ENCODE measurements at regions not wholly inside any gene's neighbourhood (a gene's known extent, or its start where the extent isn't known, plus 50 kb on each side); places are given as distances from the start of the nearest gene placed in this dataset.

GRCh38 chr5:56356121-56356835 is 123.1 kb upstream of the ANKRD55 start:
- H3K36me3 Mint-ChIP-seq = peaks cover 0 to 2% (median 0%) of the 10 kb centered on the region in 3 donors
- CTCF ChIA-PET = no interaction called here
- Histone ChIP-seq H3K9me3 (ENCODE audit: low read length) (no peaks in the 10 kb centered on the region), H3K27me3 (ENCODE audit: insufficient read depth, low read length, poor library complexity, severe bottlenecking) (no peaks in the 10 kb centered on the region), H3K4me3 (ENCODE audit: low read length) (no peak overlapping the region), H3K27ac (ENCODE audit: low read depth, low read length) (no peak overlapping the region), H3K36me3 (ENCODE audit: insufficient read depth, low read length) (no peaks in the 10 kb centered on the region), H3K4me1 (ENCODE audit: insufficient read depth, low read length) (no peaks in the 10 kb centered on the region)
- H3K4me3 Mint-ChIP-seq = no peak overlapping the region
- POLR2A ChIA-PET = no interaction called here
- DNase-seq = no peak
- H3K4me1 Mint-ChIP-seq = no peaks in the 10 kb centered on the region
- no peak overlapping the region for H3K27ac Mint-ChIP-seq
- peaks cover 1 to 6% of the 10 kb centered on the region in 2 donors for H3K27me3 Mint-ChIP-seq
- no peaks in the 10 kb centered on the region for H3K9me3 Mint-ChIP-seq

DNA sequence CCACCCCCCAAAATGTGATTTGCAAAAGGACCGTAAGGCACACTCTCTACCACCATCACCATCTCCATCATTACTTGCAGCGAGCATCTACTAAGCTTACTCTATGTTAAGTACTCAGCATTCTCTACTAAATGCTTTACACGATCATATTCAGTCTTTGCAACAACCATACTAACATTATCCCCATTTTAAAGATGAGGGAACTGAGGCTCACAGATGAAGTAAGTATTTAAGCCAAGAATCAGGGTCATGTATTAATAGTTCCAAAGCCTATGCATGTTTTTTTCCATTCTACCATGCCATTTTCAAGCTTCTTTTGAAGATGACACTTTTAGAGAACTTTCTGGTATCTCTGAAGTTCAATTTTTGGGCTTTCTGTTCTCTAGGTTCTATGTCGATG is 121.7 kb upstream of the ANKRD55 start:
- no peaks in the 10 kb centered on the region for H3K9me3 ChIP-seq (ENCODE audit: low read length)
- DNase-seq = no peak
- ChIA-PET POLR2A (no interaction called here), CTCF (no interaction called here)
- H3K4me1 Mint-ChIP-seq = no peaks in the 10 kb centered on the region
- peaks cover 0 to 2% (median 0%) of the 10 kb centered on the region in 3 donors for H3K36me3 Mint-ChIP-seq
- no peak overlapping the region for H3K27ac ChIP-seq (ENCODE audit: low read depth, low read length)
- no peaks in the 10 kb centered on the region for H3K27me3 ChIP-seq (ENCODE audit: insufficient read depth, low read length, poor library complexity, severe bottlenecking)
- H3K36me3 ChIP-seq (ENCODE audit: insufficient read depth, low read length) = no peaks in the 10 kb centered on the region
- peaks cover 4 to 10% of the 10 kb centered on the region in 2 donors for H3K27me3 Mint-ChIP-seq
- H3K4me3 ChIP-seq (ENCODE audit: low read length) = no peak overlapping the region
- no peaks in the 10 kb centered on the region for H3K9me3 Mint-ChIP-seq
- H3K4me1 ChIP-seq (ENCODE audit: insufficient read depth, low read length) = no peaks in the 10 kb centered on the region
- no peak overlapping the region for H3K4me3 Mint-ChIP-seq
- no peak overlapping the region for H3K27ac Mint-ChIP-seq

DNA sequence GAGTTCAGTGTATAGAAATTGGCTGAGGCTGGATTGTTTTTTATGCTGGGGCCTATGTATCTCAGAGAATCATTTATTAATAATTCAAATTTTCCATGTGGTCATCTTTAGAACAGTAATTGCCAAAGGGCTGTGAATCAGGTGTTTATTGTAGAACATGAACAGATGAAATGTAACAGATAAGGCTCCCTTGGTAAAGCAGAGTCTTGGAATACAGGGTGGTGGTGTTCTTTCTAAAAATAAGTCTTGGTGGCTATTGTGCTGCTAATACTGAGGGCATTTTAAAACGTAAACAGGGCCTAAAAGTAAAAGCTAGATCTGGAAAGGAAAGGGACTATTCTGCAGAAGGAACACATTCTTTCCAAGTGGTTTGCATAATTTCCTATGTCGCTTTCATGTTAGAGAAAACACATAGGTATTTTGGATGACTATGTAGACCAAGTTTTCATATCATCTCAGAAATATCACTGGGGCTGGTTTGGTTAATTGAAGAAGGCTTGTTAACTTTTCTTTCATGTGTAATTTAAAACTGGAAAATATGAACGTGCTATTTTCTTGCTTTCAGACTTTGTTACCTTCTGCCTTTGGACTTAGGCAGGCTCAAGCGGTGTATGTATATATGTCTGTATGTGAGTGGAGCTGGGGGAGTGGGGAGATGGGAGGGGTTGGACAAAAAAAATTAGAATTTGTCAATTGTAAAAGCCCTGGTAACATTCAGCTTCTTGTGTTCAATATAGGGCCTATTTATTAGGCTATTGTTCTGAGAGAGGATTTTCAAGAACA is 119.9 kb upstream of the ANKRD55 start:
- H3K4me1 Mint-ChIP-seq = no peaks in the 10 kb centered on the region

GRCh38 chr5:56350597-56351170 is 117.6 kb upstream of the ANKRD55 start:
- no peaks in the 10 kb centered on the region for H3K27me3 ChIP-seq (ENCODE audit: insufficient read depth, low read length, poor library complexity, severe bottlenecking)
- peaks cover 2 to 16% of the 10 kb centered on the region in 2 donors for H3K27me3 Mint-ChIP-seq
- no peaks in the 10 kb centered on the region for H3K9me3 ChIP-seq (ENCODE audit: low read length)
- no peak overlapping the region for H3K4me3 ChIP-seq (ENCODE audit: low read length)
- peaks cover 0 to 2% (median 0%) of the 10 kb centered on the region in 5 donors for H3K9me3 Mint-ChIP-seq
- H3K27ac ChIP-seq (ENCODE audit: low read depth, low read length) = no peak overlapping the region
- ChIA-PET POLR2A (no interaction called here), CTCF (no interaction called here)
- DNase-seq = no peak
- no peak overlapping the region for H3K4me3 Mint-ChIP-seq
- H3K4me1 Mint-ChIP-seq = no peaks in the 10 kb centered on the region
- no peaks in the 10 kb centered on the region for H3K36me3 ChIP-seq (ENCODE audit: insufficient read depth, low read length)
- H3K4me1 ChIP-seq (ENCODE audit: insufficient read depth, low read length) = no peaks in the 10 kb centered on the region
- no peaks in the 10 kb centered on the region for H3K36me3 Mint-ChIP-seq
- H3K27ac Mint-ChIP-seq = no peak overlapping the region

More for the DNA sequence above, 119.9 kb upstream of the ANKRD55 start:
- DNase-seq = no peak
- CTCF ChIA-PET = no interaction called here
- H3K27ac ChIP-seq (ENCODE audit: low read depth, low read length) = no peak overlapping the region
- no peak overlapping the region for H3K27ac Mint-ChIP-seq
- no peaks in the 10 kb centered on the region for H3K9me3 Mint-ChIP-seq
- H3K27me3 Mint-ChIP-seq = peaks cover 4 to 16% of the 10 kb centered on the region in 2 donors
- peaks cover 0 to 2% (median 0%) of the 10 kb centered on the region in 3 donors for H3K36me3 Mint-ChIP-seq
- no peak overlapping the region for H3K4me3 ChIP-seq (ENCODE audit: low read length)
- no peaks in the 10 kb centered on the region for H3K9me3 ChIP-seq (ENCODE audit: low read length)
- H3K4me1 ChIP-seq (ENCODE audit: insufficient read depth, low read length) = no peaks in the 10 kb centered on the region
- H3K36me3 ChIP-seq (ENCODE audit: insufficient read depth, low read length) = no peaks in the 10 kb centered on the region
- POLR2A ChIA-PET = no interaction called here
- H3K27me3 ChIP-seq (ENCODE audit: insufficient read depth, low read length, poor library complexity, severe bottlenecking) = no peaks in the 10 kb centered on the region
- no peak overlapping the region for H3K4me3 Mint-ChIP-seq

- Histone ChIP-seq H3K9me3 (ENCODE audit: low read length) (no peaks in the 10 kb centered on the region), H3K36me3 (ENCODE audit: insufficient read depth, low read length) (no peaks in the 10 kb centered on the region), H3K27me3 (ENCODE audit: insufficient read depth, low read length, poor library complexity, severe bottlenecking) (no peaks in the 10 kb centered on the region), H3K4me1 (ENCODE audit: insufficient read depth, low read length) (no peaks in the 10 kb centered on the region), H3K4me3 (ENCODE audit: low read length) (no peak overlapping the region), H3K27ac (ENCODE audit: low read depth, low read length) (no peak overlapping the region)
- ChIA-PET CTCF (no interaction called here), POLR2A (no interaction called here)
- H3K27me3 Mint-ChIP-seq = peaks cover 2 to 16% of the 10 kb centered on the region in 2 donors
- no peaks in the 10 kb centered on the region for H3K4me1 Mint-ChIP-seq
- no peaks in the 10 kb centered on the region for H3K36me3 Mint-ChIP-seq
- no peak overlapping the region for H3K27ac Mint-ChIP-seq
- no peak overlapping the region for H3K4me3 Mint-ChIP-seq
- no peak for DNase-seq
- H3K9me3 Mint-ChIP-seq = peaks cover 0 to 2% (median 0%) of the 10 kb centered on the region in 5 donors
These were observed 117.0 kb upstream of the ANKRD55 start for GRCh38 chr5:56350011-56350596.

GRCh38 chr5:56349461-56349860 is 116.3 kb upstream of the ANKRD55 start:
- Histone ChIP-seq H3K27ac (ENCODE audit: low read depth, low read length) (no peak overlapping the region), H3K4me3 (ENCODE audit: low read length) (no peak overlapping the region), H3K9me3 (ENCODE audit: low read length) (no peaks in the 10 kb centered on the region), H3K4me1 (ENCODE audit: insufficient read depth, low read length) (no peaks in the 10 kb centered on the region), H3K27me3 (ENCODE audit: insufficient read depth, low read length, poor library complexity, severe bottlenecking) (no peaks in the 10 kb centered on the region), H3K36me3 (ENCODE audit: insufficient read depth, low read length) (no peaks in the 10 kb centered on the region)
- DNase-seq = no peak
- Mint-ChIP-seq H3K4me1 (no peaks in the 10 kb centered on the region), H3K27ac (no peak overlapping the region), H3K27me3 (peaks cover 2 to 13% of the 10 kb centered on the region in 2 donors), H3K4me3 (no peak overlapping the region), H3K9me3 (peaks cover 0 to 2% (median 0%) of the 10 kb centered on the region in 5 donors), H3K36me3 (no peaks in the 10 kb centered on the region)
- ChIA-PET CTCF (no interaction called here), POLR2A (no interaction called here)

DNA sequence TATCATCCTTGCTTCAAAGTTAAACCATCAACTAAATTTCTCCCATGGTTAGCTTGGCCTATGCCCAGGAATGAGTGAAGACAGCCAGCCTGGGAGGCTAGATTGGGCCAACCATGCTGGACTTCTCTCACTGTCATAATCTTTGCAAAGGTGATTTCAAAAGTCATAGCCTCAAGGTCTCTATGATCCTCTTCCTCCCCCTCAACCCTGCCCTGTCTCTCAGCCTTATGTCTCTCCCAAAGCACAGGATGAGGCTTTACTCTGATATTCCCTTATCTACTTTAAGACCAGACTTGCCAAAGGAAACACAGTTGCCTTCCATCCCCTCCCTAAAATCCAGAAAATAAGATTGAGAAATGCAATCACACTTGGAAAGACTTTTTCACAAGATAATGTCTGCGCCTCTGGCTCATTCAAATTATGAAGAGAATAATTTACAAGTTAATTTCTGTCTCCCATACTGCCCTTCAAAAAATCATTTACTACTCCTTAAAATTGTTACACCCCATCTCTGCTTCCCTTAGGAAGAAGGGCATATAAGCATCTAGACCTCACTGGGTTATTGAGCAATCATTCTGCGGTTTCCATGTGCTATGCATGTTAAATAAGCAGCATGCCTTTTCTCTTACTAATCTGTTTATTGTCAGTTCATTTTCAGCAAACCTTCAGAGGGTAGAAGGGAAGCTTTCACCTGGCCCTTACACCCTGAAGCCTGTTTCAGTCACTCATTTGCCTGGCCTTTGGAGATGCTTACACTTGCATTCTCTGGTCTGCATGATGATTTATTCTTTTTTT is 113.8 kb upstream of the ANKRD55 start:
- Histone ChIP-seq H3K4me1 (ENCODE audit: insufficient read depth, low read length) (no peaks in the 10 kb centered on the region), H3K27ac (ENCODE audit: low read depth, low read length) (no peak overlapping the region), H3K27me3 (ENCODE audit: insufficient read depth, low read length, poor library complexity, severe bottlenecking) (no peaks in the 10 kb centered on the region), H3K9me3 (ENCODE audit: low read length) (no peaks in the 10 kb centered on the region), H3K36me3 (ENCODE audit: insufficient read depth, low read length) (no peaks in the 10 kb centered on the region), H3K4me3 (ENCODE audit: low read length) (no peak overlapping the region)
- Mint-ChIP-seq H3K4me1 (no peaks in the 10 kb centered on the region), H3K27ac (no peak overlapping the region), H3K36me3 (no peaks in the 10 kb centered on the region), H3K9me3 (peaks cover 0 to 2% (median 0%) of the 10 kb centered on the region in 5 donors), H3K4me3 (no peak overlapping the region), H3K27me3 (peaks cover 2 to 19% of the 10 kb centered on the region in 2 donors)
- ChIA-PET POLR2A (no interaction called here), CTCF (no interaction called here)
- DNase-seq = no peak
